ENCODE measurements at regions not wholly inside any gene's neighbourhood (a gene's known extent, or its start where the extent isn't known, plus 50 kb on each side); places are given as distances from the start of the nearest gene placed in this dataset.

DNA sequence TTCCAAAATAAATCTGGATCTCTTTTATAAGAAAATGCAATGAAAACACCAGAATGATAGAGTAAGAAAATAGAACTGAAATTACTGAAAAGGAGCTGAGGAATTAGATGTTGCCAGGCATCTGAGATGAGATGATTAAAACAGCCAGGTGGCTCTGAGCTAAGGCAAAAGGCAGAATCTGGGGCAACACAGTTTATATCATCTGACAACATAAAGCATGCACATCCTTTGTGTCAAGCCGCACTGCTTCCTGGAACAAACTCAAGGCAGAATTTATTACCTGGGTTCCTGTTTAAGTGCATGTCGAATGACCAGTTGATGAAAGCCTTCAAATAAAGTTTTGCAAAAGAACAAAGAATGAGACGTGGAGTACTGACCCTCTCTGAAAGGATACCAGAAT, 247.0 kb downstream of the SNX10 start:
- no peak overlapping the region for H3K4me3 ChIP-seq (ENCODE audit: low read depth, low read length)
- TF ChIP-seq, protein P1, sequence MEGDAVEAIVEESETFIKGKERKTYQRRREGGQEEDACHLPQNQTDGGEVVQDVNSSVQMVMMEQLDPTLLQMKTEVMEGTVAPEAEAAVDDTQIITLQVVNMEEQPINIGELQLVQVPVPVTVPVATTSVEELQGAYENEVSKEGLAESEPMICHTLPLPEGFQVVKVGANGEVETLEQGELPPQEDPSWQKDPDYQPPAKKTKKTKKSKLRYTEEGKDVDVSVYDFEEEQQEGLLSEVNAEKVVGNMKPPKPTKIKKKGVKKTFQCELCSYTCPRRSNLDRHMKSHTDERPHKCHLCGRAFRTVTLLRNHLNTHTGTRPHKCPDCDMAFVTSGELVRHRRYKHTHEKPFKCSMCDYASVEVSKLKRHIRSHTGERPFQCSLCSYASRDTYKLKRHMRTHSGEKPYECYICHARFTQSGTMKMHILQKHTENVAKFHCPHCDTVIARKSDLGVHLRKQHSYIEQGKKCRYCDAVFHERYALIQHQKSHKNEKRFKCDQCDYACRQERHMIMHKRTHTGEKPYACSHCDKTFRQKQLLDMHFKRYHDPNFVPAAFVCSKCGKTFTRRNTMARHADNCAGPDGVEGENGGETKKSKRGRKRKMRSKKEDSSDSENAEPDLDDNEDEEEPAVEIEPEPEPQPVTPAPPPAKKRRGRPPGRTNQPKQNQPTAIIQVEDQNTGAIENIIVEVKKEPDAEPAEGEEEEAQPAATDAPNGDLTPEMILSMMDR (IDR thresholded peaks at IDR 0.05; ENCODE audit: borderline replicate concordance, insufficient read depth, low read depth, low read length) = no peak

DNA sequence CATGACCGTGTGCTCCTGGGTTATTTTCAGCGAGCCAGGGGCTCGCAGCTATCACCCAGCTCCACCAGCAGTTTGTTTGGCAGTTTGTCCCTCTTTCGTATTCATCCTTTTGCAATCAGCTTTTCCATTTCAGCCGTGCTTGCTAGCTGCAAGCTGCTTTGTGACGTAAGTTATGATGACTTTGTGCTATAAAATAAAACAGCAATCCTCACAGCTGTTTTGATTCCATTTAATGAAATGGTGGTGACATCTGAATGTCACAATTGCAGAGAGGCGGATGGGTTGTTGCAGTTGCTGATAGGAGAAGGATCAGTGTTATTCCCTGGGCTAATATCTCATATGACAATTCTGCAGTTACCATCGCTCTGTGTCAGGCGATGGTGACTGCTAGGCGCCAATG, 251.7 kb downstream of the SNX10 start:
- TF ChIP-seq, protein P1 (IDR thresholded peaks at IDR 0.05; ENCODE audit: borderline replicate concordance, insufficient read depth, low read depth, low read length) = no peak
- H3K4me3 ChIP-seq (ENCODE audit: low read depth, low read length) = no peak overlapping the region

- TF ChIP-seq, protein P1 (IDR thresholded peaks at IDR 0.05; ENCODE audit: borderline replicate concordance, insufficient read depth, low read depth, low read length) = no peak
- no peak overlapping the region for H3K4me3 ChIP-seq (ENCODE audit: low read depth, low read length)
Observed at GRCh38 chr7:26543951-26544350, 252.3 kb downstream of the SNX10 start.

DNA sequence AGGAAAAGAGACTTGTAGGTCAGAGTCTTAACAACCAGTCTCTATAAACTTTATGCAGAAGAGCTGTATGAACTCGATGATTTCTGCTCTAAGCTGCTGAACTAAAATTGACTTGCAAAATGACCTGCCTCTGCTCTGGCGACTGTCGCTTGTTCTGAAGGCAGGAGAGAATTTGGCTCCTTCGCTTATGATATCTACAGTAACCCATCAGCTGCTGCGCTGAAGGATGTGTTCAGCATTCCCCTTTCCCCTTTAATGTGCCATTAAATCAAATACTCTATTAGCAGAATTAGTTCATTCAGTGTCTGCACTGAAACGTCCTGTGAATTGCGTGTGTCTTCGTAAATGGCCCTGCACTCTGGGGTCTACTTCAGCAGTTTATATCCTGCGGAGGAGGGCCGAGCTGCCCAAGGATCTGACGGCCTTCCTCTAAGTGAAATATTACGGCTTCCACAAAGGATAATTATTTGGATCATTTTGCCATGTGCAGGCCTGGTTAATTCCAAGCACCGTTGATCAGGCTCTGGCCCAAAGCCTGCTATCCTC, 254.9 kb downstream of the SNX10 start:
- no peak overlapping the region for H3K4me3 ChIP-seq (ENCODE audit: low read depth, low read length)
- TF ChIP-seq, protein P1 (IDR thresholded peaks at IDR 0.05; ENCODE audit: borderline replicate concordance, insufficient read depth, low read depth, low read length) = no peak

DNA sequence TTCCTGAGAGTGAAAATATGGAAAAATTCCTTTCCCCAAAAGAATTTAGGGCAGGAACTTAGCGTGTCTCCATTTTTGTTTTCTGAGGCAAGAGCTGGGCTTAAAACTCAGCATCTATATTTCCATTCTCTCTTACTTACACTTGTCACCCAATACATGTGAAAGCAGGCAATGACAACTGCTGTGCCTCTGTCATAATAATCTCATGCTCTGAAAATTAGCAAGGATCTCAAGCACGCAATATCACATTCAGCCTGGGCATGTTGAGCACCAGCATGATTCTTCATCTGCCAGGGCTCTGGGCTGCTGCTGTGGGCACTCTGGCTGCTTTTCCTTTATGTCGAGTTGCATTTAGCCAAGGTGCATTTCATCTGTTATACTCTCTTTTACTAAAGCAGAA, 255.5 kb downstream of the SNX10 start:
- TF ChIP-seq, protein P1 (IDR thresholded peaks at IDR 0.05; ENCODE audit: borderline replicate concordance, insufficient read depth, low read depth, low read length) = no peak
- H3K4me3 ChIP-seq (ENCODE audit: low read depth, low read length) = no peak overlapping the region

DNA sequence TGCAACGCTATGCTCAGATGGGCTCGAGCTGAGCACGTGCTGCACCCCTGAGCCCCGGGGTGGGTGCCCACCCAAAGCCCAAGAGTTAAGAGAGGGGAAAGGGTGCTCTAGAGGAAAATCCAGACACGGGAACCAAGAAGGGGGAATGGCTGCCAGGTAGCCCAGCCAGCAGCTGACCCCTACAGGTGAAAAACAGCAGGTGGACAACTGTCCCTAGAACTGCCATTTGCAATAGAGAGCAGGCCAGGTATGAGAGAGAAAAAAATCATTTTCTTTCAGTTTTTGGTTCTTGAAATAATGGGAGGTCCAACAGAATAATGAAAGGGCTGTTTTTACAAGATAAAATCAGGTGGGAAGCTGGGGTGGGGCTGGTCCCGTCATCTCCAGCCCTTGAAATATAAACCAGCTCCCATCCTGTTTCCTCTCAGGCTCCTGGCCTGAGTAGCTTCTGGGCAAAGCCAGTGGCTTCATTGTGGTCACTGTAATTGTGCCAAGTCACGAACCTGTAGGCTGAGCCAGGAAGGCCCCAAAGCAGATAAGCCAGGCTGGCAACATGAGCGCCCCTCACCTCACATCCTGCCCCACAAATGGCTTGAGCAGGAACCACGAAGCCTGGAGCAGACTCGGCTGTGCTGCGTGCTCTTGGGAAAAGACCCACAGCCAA, 257.8 kb downstream of the SNX10 start:
- H3K4me3 ChIP-seq (ENCODE audit: low read depth, low read length) = no peak overlapping the region
- TF ChIP-seq, protein P1 (IDR thresholded peaks at IDR 0.05; ENCODE audit: borderline replicate concordance, insufficient read depth, low read depth, low read length) = no peak

GRCh38 chr7:26550492-26550891, 258.8 kb downstream of the SNX10 start:
- TF ChIP-seq, protein P1 (IDR thresholded peaks at IDR 0.05; ENCODE audit: borderline replicate concordance, insufficient read depth, low read depth, low read length) = no peak
- H3K4me3 ChIP-seq (ENCODE audit: low read depth, low read length) = no peak overlapping the region

All from GM12875 (cell line).